SK-N-MC (cell line): ENCODE measurements at regions not wholly inside any gene's neighbourhood (a gene's known extent, or its start where the extent isn't known, plus 50 kb on each side); places are given as distances from the start of the nearest gene placed in this dataset.

Experiments
- DNase-seq: peaks from one replicate; pipeline ENCODE4 v3.0.0-alpha.2; 2011; ENCODE audit warnings: low read depth, low spot score
- H3K27ac ChIP-seq: fragments of 200-600 bp; sonication (generic); 2 replicates; pipeline ENCODE4 v1.5.1; 2016; ENCODE audit warnings: mixed run types
- H3K36me3 ChIP-seq: fragments of 200-600 bp; sonication (generic); 2 replicates; pipeline ENCODE4 v1.6.1; 2017; ENCODE audit warnings: antibody characterized with exemption, low read length, mixed read lengths; ENCODE audit not compliant: insufficient read depth
- H3K4me3 ChIP-seq: fragments of 200-600 bp; sonication (generic); 2 replicates; pipeline ENCODE4 v1.5.1; 2016
- H3K9ac ChIP-seq: fragments of 200-600 bp; sonication (generic); 2 replicates; pipeline ENCODE4 v1.8.0; 2017; ENCODE audit warnings: mixed run types, mixed read lengths; ENCODE audit not compliant: insufficient read length
- H3K9me3 ChIP-seq: fragments of 200-600 bp; sonication (generic); 2 replicates; pipeline ENCODE4 v1.6.1; 2017; ENCODE audit warnings: low read depth, mild to moderate bottlenecking, antibody characterized with exemption, low read length, moderate library complexity, mixed read lengths
- EZH2 ChIP-seq: fragments of 200-600 bp; sonication (generic); IDR thresholded peaks from one replicate; pipeline ENCODE4 v1.6.1; 2017; ENCODE audit warnings: antibody characterized with exemption
- FOXP2 ChIP-seq: optimal IDR thresholded peaks from 2 replicates; pipeline ENCODE3; 2011; ENCODE audit warnings: mild to moderate bottlenecking, moderate library complexity; ENCODE audit not compliant: insufficient read depth; ENCODE audit errors: extremely low read length, control extremely low read depth
- POLR2AphosphoS5 ChIP-seq: IDR thresholded peaks from 2 replicates; pipeline ENCODE4 v1.6.1; 2012; ENCODE audit warnings: mild to moderate bottlenecking, low read depth, low read length, borderline replicate concordance

GRCh38 chr6:105907991-105908390 lies 178.1 kb upstream of the PRDM1 start:
- no peak overlapping the region for H3K9ac ChIP-seq
- TF ChIP-seq EZH2 (no peak), POLR2AphosphoS5 (no peak), FOXP2 (no peak)
- H3K4me3 ChIP-seq, result no peak overlapping the region
- no peaks in the 10 kb centered on the region for H3K9me3 ChIP-seq
- H3K27ac ChIP-seq, result no peak overlapping the region
- H3K36me3 ChIP-seq, result no peaks in the 10 kb centered on the region
- no peak for DNase-seq

- no peak overlapping the region for H3K27ac ChIP-seq
- no peak overlapping the region for H3K9ac ChIP-seq
- H3K4me3 ChIP-seq, result no peak overlapping the region
- H3K36me3 ChIP-seq, result no peaks in the 10 kb centered on the region
- no peak for TF ChIP-seq POLR2AphosphoS5
- no peak for TF ChIP-seq EZH2
- no peak for TF ChIP-seq FOXP2
- DNase-seq, result no peak
- no peaks in the 10 kb centered on the region for H3K9me3 ChIP-seq
Measured at GRCh38 chr6:105907301-105907700, 178.8 kb upstream of the PRDM1 start.

GRCh38 chr6:105902401-105903031 lies 183.6 kb upstream of the PRDM1 start:
- TF ChIP-seq FOXP2 (no peak), EZH2 (no peak), POLR2AphosphoS5 (no peak)
- H3K9me3 ChIP-seq, result no peaks in the 10 kb centered on the region
- no peak for DNase-seq
- no peak overlapping the region for H3K9ac ChIP-seq
- no peak overlapping the region for H3K27ac ChIP-seq
- H3K4me3 ChIP-seq, result no peak overlapping the region
- no peaks in the 10 kb centered on the region for H3K36me3 ChIP-seq

DNA sequence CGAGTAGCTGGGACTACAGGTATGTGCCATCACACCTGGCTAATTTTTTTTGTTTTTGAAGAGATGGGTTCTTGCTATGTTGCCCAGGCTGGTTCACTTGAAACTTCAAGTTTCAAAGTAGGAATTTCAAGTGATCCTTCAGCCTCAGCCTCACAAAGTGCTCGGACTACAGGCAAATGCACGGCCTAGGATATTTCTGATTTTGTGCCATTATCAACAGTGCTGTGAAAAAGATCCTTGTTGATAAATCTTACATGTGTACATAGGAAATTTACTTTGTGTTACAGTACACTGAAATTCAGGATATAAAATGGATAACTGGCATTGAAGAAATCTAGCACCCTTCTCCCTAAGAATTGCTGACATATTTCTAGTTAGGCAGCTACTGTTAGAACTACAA lies 184.6 kb upstream of the PRDM1 start:
- TF ChIP-seq FOXP2, result no peak
- no peak for TF ChIP-seq EZH2
- TF ChIP-seq POLR2AphosphoS5, result no peak
- Histone ChIP-seq H3K9ac (no peak overlapping the region), H3K9me3 (no peaks in the 10 kb centered on the region), H3K27ac (no peak overlapping the region), H3K36me3 (no peaks in the 10 kb centered on the region), H3K4me3 (no peak overlapping the region)
- DNase-seq, result no peak

DNA sequence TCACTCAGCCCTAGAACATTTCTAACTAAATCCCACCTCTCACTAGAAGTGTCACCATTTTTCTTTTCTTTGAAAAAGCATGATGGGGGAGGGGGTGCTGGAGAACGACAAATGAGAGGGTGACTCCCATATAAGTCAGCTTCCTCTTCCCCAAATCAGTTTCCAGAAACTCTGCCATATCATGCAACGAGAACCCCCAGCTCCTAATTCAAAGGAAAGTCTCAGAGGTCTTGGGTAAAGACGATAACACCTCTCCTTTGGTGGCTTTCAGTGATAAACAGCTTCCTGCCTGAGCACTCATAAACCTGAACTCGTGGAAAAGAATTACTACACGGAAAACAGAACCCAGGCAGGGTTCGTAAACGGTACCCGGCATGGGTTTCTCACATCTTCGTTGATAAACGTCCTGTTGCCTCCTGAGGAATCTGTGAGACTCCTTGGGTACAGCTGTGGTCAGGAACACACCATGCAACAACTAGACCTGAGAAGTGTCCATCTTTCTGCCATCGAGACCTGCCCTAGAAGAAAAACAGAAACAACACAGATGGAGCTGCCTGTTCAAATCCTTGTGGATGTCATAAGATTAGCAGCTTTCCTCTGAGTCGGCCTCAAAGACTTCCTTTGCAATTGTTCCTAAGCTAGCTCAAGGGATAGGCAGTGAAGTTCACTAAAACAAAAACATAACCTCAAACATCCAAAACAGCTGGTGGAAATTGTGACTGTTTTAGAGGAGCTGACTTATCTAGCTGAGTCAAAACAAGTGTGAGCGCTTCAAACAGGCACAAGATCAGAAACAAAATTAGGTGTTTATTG lies 185.8 kb upstream of the PRDM1 start:
- TF ChIP-seq EZH2 (no peak), POLR2AphosphoS5 (no peak), FOXP2 (no peak)

GRCh38 chr6:105898286-105898685 lies 187.8 kb upstream of the PRDM1 start:
- Histone ChIP-seq H3K4me3 (no peak overlapping the region), H3K27ac (no peak overlapping the region), H3K36me3 (no peaks in the 10 kb centered on the region), H3K9me3 (no peaks in the 10 kb centered on the region), H3K9ac (no peak overlapping the region)
- TF ChIP-seq FOXP2 (no peak), EZH2 (no peak), POLR2AphosphoS5 (no peak)
- DNase-seq, result no peak

More for the DNA sequence above, 185.8 kb upstream of the PRDM1 start:
- no peak for DNase-seq
- Histone ChIP-seq H3K9me3 (no peaks in the 10 kb centered on the region), H3K4me3 (no peak overlapping the region), H3K27ac (no peak overlapping the region), H3K9ac (no peak overlapping the region), H3K36me3 (no peaks in the 10 kb centered on the region)

- DNase-seq, result no peak
- H3K27ac ChIP-seq, result no peak overlapping the region
Measured at GRCh38 chr6:105897131-105897530, 189.0 kb upstream of the PRDM1 start.

DNA sequence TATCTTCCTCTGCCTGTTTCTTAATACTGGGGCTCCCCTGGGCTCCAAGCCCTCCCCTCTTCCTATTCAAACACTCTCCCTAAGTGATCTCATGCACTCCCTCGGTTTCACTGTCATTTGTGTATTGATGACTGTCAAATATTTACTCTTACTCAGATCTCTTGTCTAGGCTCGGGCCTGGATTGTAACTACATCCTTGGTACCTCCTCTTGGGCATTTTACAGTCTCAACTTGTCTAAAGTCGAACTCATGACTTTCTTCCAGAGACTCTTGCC lies 189.4 kb upstream of the PRDM1 start:
- no peak overlapping the region for H3K9ac ChIP-seq
- TF ChIP-seq FOXP2 (no peak), POLR2AphosphoS5 (no peak), EZH2 (no peak)
- H3K4me3 ChIP-seq, result no peak overlapping the region
- no peaks in the 10 kb centered on the region for H3K36me3 ChIP-seq
- no peak for DNase-seq
- H3K27ac ChIP-seq, result no peak overlapping the region
- H3K9me3 ChIP-seq, result no peaks in the 10 kb centered on the region

More at GRCh38 chr6:105897131-105897530, 189.0 kb upstream of the PRDM1 start:
- H3K9me3 ChIP-seq, result no peaks in the 10 kb centered on the region
- H3K9ac ChIP-seq, result no peak overlapping the region
- H3K4me3 ChIP-seq, result no peak overlapping the region
- H3K36me3 ChIP-seq, result no peaks in the 10 kb centered on the region
- TF ChIP-seq FOXP2 (no peak), EZH2 (no peak), POLR2AphosphoS5 (no peak)
